ENCODE measurements at regions not wholly inside any gene's neighbourhood (a gene's known extent, or its start where the extent isn't known, plus 50 kb on each side); places are given as distances from the start of the nearest gene placed in this dataset.

- TF ChIP-seq CTCF (IDR thresholded peaks at IDR 0.05): no peak
- peaks cover 15% of the 10 kb centered on the region for H3K4me1 Mint-ChIP-seq
- DNase-seq: no peak
- peaks cover 35% of the 10 kb centered on the region for H3K36me3 Mint-ChIP-seq (ENCODE audit: low read depth)
- H3K27ac Mint-ChIP-seq: no peak overlapping the region
- H3K4me3 Mint-ChIP-seq: no peak overlapping the region
- peaks cover 37% of the 10 kb centered on the region for H3K9me3 Mint-ChIP-seq
- peaks cover 3% of the 10 kb centered on the region for H3K27me3 Mint-ChIP-seq (ENCODE audit: low read depth, poor library complexity)
These were observed 456.9 kb upstream of the TNP1 start for GRCh38 chr2:217316743-217317142.

DNA sequence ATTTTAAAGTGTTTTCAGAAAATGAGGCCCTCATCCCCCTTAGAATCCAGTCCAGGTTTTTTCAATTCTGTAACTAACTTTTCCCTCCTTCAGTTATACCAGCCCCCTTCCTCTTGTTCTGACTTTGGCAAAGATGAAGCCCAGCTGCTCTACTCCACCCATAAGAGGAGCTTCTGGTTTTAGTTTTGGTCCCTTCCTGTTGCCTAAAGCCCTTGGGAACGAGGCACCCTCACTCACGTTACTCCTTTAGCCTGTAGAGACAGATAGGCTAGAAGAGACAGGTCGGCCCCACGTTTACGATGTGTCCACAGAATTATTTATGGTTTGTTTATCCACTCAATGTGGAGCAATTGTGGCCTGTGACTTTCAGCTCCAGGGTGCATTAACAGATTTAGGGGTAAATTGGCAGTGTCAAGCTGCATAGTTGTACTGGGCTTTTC lies 454.2 kb upstream of the TNP1 start:
- H3K27ac Mint-ChIP-seq: peak overlapping the region; percentile 99
- H3K36me3 Mint-ChIP-seq (ENCODE audit: low read depth): peaks cover 43% of the 10 kb centered on the region
- no peak overlapping the region for H3K4me3 Mint-ChIP-seq
- DNase-seq: peak; percentile 32
- H3K4me1 Mint-ChIP-seq: peaks cover 20% of the 10 kb centered on the region
- H3K27me3 Mint-ChIP-seq (ENCODE audit: low read depth, poor library complexity): peaks cover 3% of the 10 kb centered on the region
- TF ChIP-seq CTCF (IDR thresholded peaks at IDR 0.05): no peak
- peaks cover 47% of the 10 kb centered on the region for H3K9me3 Mint-ChIP-seq

GRCh38 chr2:217313386-217313785 lies 453.5 kb upstream of the TNP1 start:
- Mint-ChIP-seq H3K4me1 (peaks cover 20% of the 10 kb centered on the region), H3K4me3 (no peak overlapping the region), H3K36me3 (ENCODE audit: low read depth) (peaks cover 45% of the 10 kb centered on the region), H3K9me3 (peaks cover 54% of the 10 kb centered on the region), H3K27me3 (ENCODE audit: low read depth, poor library complexity) (peaks cover 3% of the 10 kb centered on the region), H3K27ac (no peak overlapping the region)
- no peak for TF ChIP-seq CTCF (IDR thresholded peaks at IDR 0.05)
- DNase-seq: no peak

DNA sequence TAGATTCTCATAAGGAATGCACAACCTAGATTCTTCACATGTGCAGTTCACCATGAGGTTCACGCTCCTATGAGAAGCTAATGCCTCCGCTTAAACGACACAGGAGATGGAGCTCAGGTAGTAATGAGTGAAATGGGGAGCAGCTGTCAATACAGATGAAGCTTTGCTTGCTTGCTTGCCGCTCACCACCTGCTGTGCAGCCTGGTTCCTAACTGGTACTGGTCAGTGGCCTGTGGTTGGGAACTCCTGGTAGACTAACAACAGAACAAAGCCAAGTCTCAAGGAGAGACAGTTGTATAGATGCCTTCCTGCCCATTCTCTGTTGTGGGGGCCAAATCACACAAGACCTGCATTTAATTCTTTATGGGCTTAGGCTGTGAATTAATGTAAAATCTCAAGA lies 449.2 kb upstream of the TNP1 start:
- peaks cover 10% of the 10 kb centered on the region for H3K4me1 Mint-ChIP-seq
- DNase-seq: no peak
- peaks cover 26% of the 10 kb centered on the region for H3K36me3 Mint-ChIP-seq (ENCODE audit: low read depth)
- H3K9me3 Mint-ChIP-seq: peaks cover 32% of the 10 kb centered on the region
- no peak overlapping the region for H3K4me3 Mint-ChIP-seq
- H3K27ac Mint-ChIP-seq: no peak overlapping the region
- no peak for TF ChIP-seq CTCF (IDR thresholded peaks at IDR 0.05)
- peaks cover 5% of the 10 kb centered on the region for H3K27me3 Mint-ChIP-seq (ENCODE audit: low read depth, poor library complexity)

- DNase-seq: no peak
- no peak for TF ChIP-seq CTCF (IDR thresholded peaks at IDR 0.05)
- peaks cover 26% of the 10 kb centered on the region for H3K36me3 Mint-ChIP-seq (ENCODE audit: low read depth)
- H3K9me3 Mint-ChIP-seq: peaks cover 31% of the 10 kb centered on the region
- H3K27ac Mint-ChIP-seq: no peak overlapping the region
- no peak overlapping the region for H3K4me3 Mint-ChIP-seq
- H3K4me1 Mint-ChIP-seq: peaks cover 5% of the 10 kb centered on the region
- peaks cover 7% of the 10 kb centered on the region for H3K27me3 Mint-ChIP-seq (ENCODE audit: low read depth, poor library complexity)
These were observed 447.2 kb upstream of the TNP1 start for GRCh38 chr2:217307023-217307422.

DNA sequence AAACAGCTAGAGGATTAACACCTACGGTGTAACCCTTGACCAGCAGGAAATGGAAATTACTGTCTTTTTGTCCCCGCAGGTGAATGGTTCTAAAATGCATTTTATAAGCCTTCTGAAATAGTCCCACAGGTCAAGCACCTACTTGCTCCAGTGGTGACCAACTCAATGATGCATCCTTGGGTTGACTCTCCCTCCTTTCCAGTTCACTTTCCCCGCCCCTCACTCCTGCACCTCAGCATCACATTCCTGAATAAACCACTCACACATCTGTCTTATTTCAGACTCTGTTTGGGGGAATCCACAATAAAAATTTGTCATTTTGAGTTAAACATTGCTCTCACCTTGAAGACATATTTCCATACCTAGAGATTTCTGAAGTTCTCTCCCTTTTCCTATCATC lies 446.0 kb upstream of the TNP1 start:
- Mint-ChIP-seq H3K27ac (no peak overlapping the region), H3K9me3 (peaks cover 31% of the 10 kb centered on the region), H3K36me3 (ENCODE audit: low read depth) (peaks cover 26% of the 10 kb centered on the region), H3K4me1 (peaks cover 5% of the 10 kb centered on the region), H3K27me3 (ENCODE audit: low read depth, poor library complexity) (peaks cover 7% of the 10 kb centered on the region), H3K4me3 (no peak overlapping the region)
- no peak for TF ChIP-seq CTCF (IDR thresholded peaks at IDR 0.05)
- DNase-seq: no peak

All from nephron progenitor cell (in vitro differentiated cells).